22Rv1 (cell line): ENCODE measurements at regions not wholly inside any gene's neighbourhood (a gene's known extent, or its start where the extent isn't known, plus 50 kb on each side); places are given as distances from the start of the nearest gene placed in this dataset.
"Not testable (repeated sequence)": the region's sequence is repeated elsewhere in the genome, so short reads cannot be mapped to it uniquely, and the experiment has no call there.

ENCODE experiments used
- H3K27ac ChIP-seq: fragments of 450-650 bp; 2 replicates; pipeline ENCODE4 v1.5.1; 2017
- ZFX ChIP-seq: fragments of 450-650 bp; IDR thresholded peaks from 2 replicates; pipeline ENCODE4 v1.6.1; 2017; ENCODE audit warnings: antibody characterized with exemption, borderline replicate concordance
- TF ChIP-seq, protein P1 (sequence below): fragments of 450-650 bp; IDR thresholded peaks from 2 replicates; pipeline ENCODE4 v1.5.1; 2017; ENCODE audit warnings: mild to moderate bottlenecking

- TF ChIP-seq ZFX, result no peak
- TF ChIP-seq, protein P1, sequence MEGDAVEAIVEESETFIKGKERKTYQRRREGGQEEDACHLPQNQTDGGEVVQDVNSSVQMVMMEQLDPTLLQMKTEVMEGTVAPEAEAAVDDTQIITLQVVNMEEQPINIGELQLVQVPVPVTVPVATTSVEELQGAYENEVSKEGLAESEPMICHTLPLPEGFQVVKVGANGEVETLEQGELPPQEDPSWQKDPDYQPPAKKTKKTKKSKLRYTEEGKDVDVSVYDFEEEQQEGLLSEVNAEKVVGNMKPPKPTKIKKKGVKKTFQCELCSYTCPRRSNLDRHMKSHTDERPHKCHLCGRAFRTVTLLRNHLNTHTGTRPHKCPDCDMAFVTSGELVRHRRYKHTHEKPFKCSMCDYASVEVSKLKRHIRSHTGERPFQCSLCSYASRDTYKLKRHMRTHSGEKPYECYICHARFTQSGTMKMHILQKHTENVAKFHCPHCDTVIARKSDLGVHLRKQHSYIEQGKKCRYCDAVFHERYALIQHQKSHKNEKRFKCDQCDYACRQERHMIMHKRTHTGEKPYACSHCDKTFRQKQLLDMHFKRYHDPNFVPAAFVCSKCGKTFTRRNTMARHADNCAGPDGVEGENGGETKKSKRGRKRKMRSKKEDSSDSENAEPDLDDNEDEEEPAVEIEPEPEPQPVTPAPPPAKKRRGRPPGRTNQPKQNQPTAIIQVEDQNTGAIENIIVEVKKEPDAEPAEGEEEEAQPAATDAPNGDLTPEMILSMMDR, result no peak
- H3K27ac ChIP-seq, result no peak overlapping the region
Observed at GRCh38 chr12:25366122-25366521, 115.4 kb upstream of the KRAS start.

GRCh38 chr12:25365340-25365730 is 114.6 kb upstream of the KRAS start:
- TF ChIP-seq, protein P1, result no peak
- TF ChIP-seq ZFX, result no peak
- H3K27ac ChIP-seq, result no peak overlapping the region

- TF ChIP-seq, protein P1, result no peak
- no peak for TF ChIP-seq ZFX
- H3K27ac ChIP-seq, result no peak overlapping the region
Observed at GRCh38 chr12:25364529-25365339, 114.0 kb upstream of the KRAS start.

- H3K27ac ChIP-seq, result no peak overlapping the region
- TF ChIP-seq ZFX, result no peak
- TF ChIP-seq, protein P1, result no peak
Observed at GRCh38 chr12:25362646-25363045, 111.9 kb upstream of the KRAS start.

DNA sequence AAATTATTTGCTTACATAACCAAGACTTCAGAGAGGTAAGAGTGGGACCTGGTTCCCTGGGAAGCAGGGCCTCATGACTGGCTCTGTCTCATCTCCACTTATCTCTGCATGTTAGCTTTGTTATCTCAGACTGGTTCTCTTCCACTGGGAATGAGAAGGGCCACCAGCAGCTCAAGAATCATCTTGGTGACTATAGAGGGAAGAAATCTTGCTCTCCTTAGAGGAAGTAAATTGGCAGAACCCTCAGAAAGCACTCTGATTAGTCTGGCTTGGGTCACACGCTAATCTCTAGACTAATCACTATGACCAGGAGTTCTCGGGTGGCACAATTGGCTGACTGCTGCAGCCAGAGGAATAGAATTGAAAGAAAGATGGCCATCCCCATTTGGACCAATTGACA is 110.8 kb upstream of the KRAS start:
- TF ChIP-seq, protein P1, result no peak
- TF ChIP-seq ZFX, result no peak
- H3K27ac ChIP-seq, result no peak overlapping the region

- no peak for TF ChIP-seq ZFX
- TF ChIP-seq, protein P1, result no peak
- H3K27ac ChIP-seq, result no peak overlapping the region
Observed at GRCh38 chr12:25357595-25357994, 106.9 kb upstream of the KRAS start.

- not testable (repeated sequence) for H3K27ac ChIP-seq
Observed at GRCh38 chr12:25352942-25353341, 102.2 kb upstream of the KRAS start.
